A549 (cell line): ENCODE measurements at regions not wholly inside any gene's neighbourhood (a gene's known extent, or its start where the extent isn't known, plus 50 kb on each side); places are given as distances from the start of the nearest gene placed in this dataset.

Source experiments
- BHLHE40 ChIP-seq: IDR thresholded peaks from 2 replicates; pipeline ENCODE4 v1.6.1; 2012; ENCODE audit warnings: low read depth, low read length, inconsistent platforms
- CHD2 ChIP-seq: fragments of 150-350 bp; IDR thresholded peaks from 2 replicates; pipeline ENCODE4 v1.6.1; 2014; ENCODE audit warnings: low read length; ENCODE audit not compliant: partially characterized antibody
- CTCF ChIP-seq: fragments of >200 bp; sonication (Bioruptor Twin); formaldehyde crosslinking; IDR thresholded peaks from 3 replicates; pipeline ENCODE4 v1.5.1; 2016
- FOSL2 ChIP-seq, 2 experiments: fragments of 450-650 bp in 1 of 2; fragments of >200 bp in 1 of 2; sonication (Bioruptor Twin) in 1 of 2; formaldehyde crosslinking; IDR thresholded peaks; 2 replicates each; pipeline versions ENCODE4 v1.5.0 to v1.6.1; 2016 to 2020; ENCODE audit warnings: mild to moderate bottlenecking in 1 of 2, moderate library complexity in 1 of 2
- HDAC2 ChIP-seq: fragments of 200-600 bp; sonication (generic); IDR thresholded peaks from 2 replicates; pipeline ENCODE4 v1.6.1; 2016
- JUN ChIP-seq, 2 experiments: fragments of >200 bp; sonication (Bioruptor Twin); formaldehyde crosslinking; IDR thresholded peaks; 2 replicates in 1 of 2; 3 replicates in 1 of 2; pipeline ENCODE4 v1.6.1; 2016 to 2017
- MAX ChIP-seq: IDR thresholded peaks from 2 replicates; pipeline ENCODE4 v1.6.1; 2012
- NR3C1 ChIP-seq: fragments of >200 bp; sonication (Bioruptor Twin); formaldehyde crosslinking; IDR thresholded peaks from 3 replicates; pipeline ENCODE4 v1.6.1; 2017
- PHF8 ChIP-seq: fragments of 200-600 bp; sonication (generic); IDR thresholded peaks from 2 replicates; pipeline ENCODE4 v1.6.1; 2016; ENCODE audit warnings: low read depth, mild to moderate bottlenecking, antibody characterized with exemption, moderate library complexity, borderline replicate concordance
- POLR2A ChIP-seq: IDR thresholded peaks from 2 replicates; pipeline ENCODE4 v1.6.1; 2012; ENCODE audit warnings: mild to moderate bottlenecking, low read length
- RCOR1 ChIP-seq: fragments of 150-350 bp; IDR thresholded peaks from 2 replicates; pipeline ENCODE4 v1.6.1; 2014; ENCODE audit warnings: antibody characterized with exemption, low read length, low read depth
- REST ChIP-seq: fragments of 200-600 bp; sonication (generic); IDR thresholded peaks from 2 replicates; pipeline ENCODE4 v1.6.1; 2016; ENCODE audit warnings: antibody characterized with exemption, mild to moderate bottlenecking, moderate library complexity
- ZC3H11A ChIP-seq: fragments of 450-650 bp; IDR thresholded peaks from 2 replicates; pipeline ENCODE4 v1.6.1; 2014; ENCODE audit warnings: antibody characterized with exemption, mild to moderate bottlenecking
- TF ChIP-seq, protein P1 (sequence below): fragments of 250-450 bp; sonication (Bioruptor Pico); IDR thresholded peaks from 2 replicates; pipeline ENCODE4 v1.5.0; 2021; ENCODE audit warnings: mild to moderate bottlenecking, moderate library complexity, borderline replicate concordance

GRCh38 chr3:109392293-109392692, 54.9 kb upstream of the DPPA4 start:
- TF ChIP-seq CTCF = no peak
- TF ChIP-seq POLR2A = no peak
- no peak for TF ChIP-seq REST
- TF ChIP-seq NR3C1 = no peak
- TF ChIP-seq, protein P1, sequence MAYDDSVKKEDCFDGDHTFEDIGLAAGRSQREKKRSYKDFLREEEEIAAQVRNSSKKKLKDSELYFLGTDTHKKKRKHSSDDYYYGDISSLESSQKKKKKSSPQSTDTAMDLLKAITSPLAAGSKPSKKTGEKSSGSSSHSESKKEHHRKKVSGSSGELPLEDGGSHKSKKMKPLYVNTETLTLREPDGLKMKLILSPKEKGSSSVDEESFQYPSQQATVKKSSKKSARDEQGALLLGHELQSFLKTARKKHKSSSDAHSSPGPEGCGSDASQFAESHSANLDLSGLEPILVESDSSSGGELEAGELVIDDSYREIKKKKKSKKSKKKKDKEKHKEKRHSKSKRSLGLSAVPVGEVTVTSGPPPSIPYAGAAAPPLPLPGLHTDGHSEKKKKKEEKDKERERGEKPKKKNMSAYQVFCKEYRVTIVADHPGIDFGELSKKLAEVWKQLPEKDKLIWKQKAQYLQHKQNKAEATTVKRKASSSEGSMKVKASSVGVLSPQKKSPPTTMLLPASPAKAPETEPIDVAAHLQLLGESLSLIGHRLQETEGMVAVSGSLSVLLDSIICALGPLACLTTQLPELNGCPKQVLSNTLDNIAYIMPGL = no peak
- no peak for TF ChIP-seq HDAC2
- no peak for TF ChIP-seq MAX
- TF ChIP-seq BHLHE40 = no peak
- no peak for TF ChIP-seq ZC3H11A
- no peak for TF ChIP-seq CHD2
- TF ChIP-seq PHF8 = no peak
- no peak for TF ChIP-seq FOSL2 (IDR thresholded peaks at IDR 0.05)
- no peak for TF ChIP-seq FOSL2 (CRISPR knock-in tag; IDR thresholded peaks at IDR 0.05)
- TF ChIP-seq RCOR1 = no peak
- no peak for TF ChIP-seq JUN (IDR thresholded peaks at IDR 0.05)
